SU-DHL-6 (cell line): ENCODE measurements at regions not wholly inside any gene's neighbourhood (a gene's known extent, or its start where the extent isn't known, plus 50 kb on each side); places are given as distances from the start of the nearest gene placed in this dataset.

ENCODE experiments used
- CTCF ChIP-seq: fragments of 200-600 bp; sonication (generic); IDR thresholded peaks from one replicate; pipeline ENCODE4 v1.5.1; 2017; ENCODE audit warnings: antibody characterized with exemption, mild to moderate bottlenecking, low read length, moderate library complexity; ENCODE audit not compliant: insufficient read depth, poor library complexity, severe bottlenecking
- EZH2phosphoT487 ChIP-seq: fragments of 200-600 bp; sonication (generic), shearing (Covaris generic); conservative IDR thresholded peaks from 2 replicates; pipeline ENCODE4 v1.6.1; 2018; ENCODE audit warnings: mild to moderate bottlenecking, antibody characterized with exemption, low read length, moderate library complexity, mixed read lengths

- TF ChIP-seq CTCF (no peak), EZH2phosphoT487 (no peak)
Measured at GRCh38 chr10:45238896-45239295, 76.5 kb downstream of the OR13A1 start.
